GM12892 (cell line): ENCODE measurements at regions not wholly inside any gene's neighbourhood (a gene's known extent, or its start where the extent isn't known, plus 50 kb on each side); places are given as distances from the start of the nearest gene placed in this dataset.

Source experiments
- DNase-seq: peaks from one replicate; pipeline ENCODE4 v3.0.0; 2011; ENCODE audit not compliant: insufficient read length
- FAIRE-seq: peaks from 2 replicates; lab custom pipeline; 2011; peaks lifted over from hg19 to GRCh38; lab: Jason Lieb, UNC
- POLR2A ChIP-seq: IDR thresholded peaks from 2 replicates; pipeline ENCODE4 v1.6.1; 2011; ENCODE audit warnings: low read depth, low read length, control low read depth
- POLR2AphosphoS5 ChIP-seq: IDR thresholded peaks from 2 replicates; pipeline ENCODE4 v1.6.1; 2011; ENCODE audit warnings: low read depth, low read length, control low read depth
- TAF1 ChIP-seq: IDR thresholded peaks from 2 replicates; pipeline ENCODE4 v1.6.1; 2011; ENCODE audit warnings: low read depth, mild to moderate bottlenecking, control low read depth, low read length, borderline replicate concordance

DNA sequence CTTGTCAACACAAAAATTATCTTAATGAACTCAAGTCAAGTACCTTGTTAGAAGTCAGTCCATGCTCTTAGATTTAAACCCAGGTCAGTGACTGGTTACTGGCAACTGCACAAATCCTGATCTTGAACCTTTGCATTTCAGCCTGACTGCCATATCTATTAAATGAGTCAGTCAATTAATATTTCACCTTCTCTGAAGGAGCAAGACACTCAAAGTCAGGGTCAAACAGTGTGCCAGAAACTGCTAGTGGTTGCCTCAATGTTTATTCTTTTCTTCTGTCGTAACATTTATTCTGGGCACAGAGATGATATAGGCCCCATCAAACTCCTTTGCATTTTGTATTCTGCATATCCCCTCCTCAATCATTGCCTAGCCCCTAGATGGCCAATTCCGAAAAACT is 193.9 kb upstream of the MOCS1 start:
- DNase-seq (no peak), FAIRE-seq (no peak)
- TF ChIP-seq POLR2AphosphoS5 (no peak), TAF1 (no peak), POLR2A (no peak)

GRCh38 chr6:40125680-40126394 is 191.6 kb upstream of the MOCS1 start:
- no peak for TF ChIP-seq POLR2AphosphoS5
- no peak for TF ChIP-seq TAF1
- TF ChIP-seq POLR2A = no peak
- no peak for FAIRE-seq
- DNase-seq = no peak

GRCh38 chr6:40124924-40125323 is 190.7 kb upstream of the MOCS1 start:
- DNase-seq = no peak
- no peak for TF ChIP-seq POLR2AphosphoS5
- no peak for TF ChIP-seq POLR2A
- no peak for TF ChIP-seq TAF1
- no peak for FAIRE-seq

GRCh38 chr6:40116832-40117231 is 182.6 kb upstream of the MOCS1 start:
- no peak for FAIRE-seq
- TF ChIP-seq POLR2AphosphoS5 (no peak), POLR2A (no peak), TAF1 (no peak)

GRCh38 chr6:40112350-40112749 is 178.1 kb upstream of the MOCS1 start:
- FAIRE-seq (no peak), DNase-seq (no peak)
- no peak for TF ChIP-seq TAF1
- TF ChIP-seq POLR2A = no peak
- no peak for TF ChIP-seq POLR2AphosphoS5

More at GRCh38 chr6:40116832-40117231, 182.6 kb upstream of the MOCS1 start:
- DNase-seq = no peak

DNA sequence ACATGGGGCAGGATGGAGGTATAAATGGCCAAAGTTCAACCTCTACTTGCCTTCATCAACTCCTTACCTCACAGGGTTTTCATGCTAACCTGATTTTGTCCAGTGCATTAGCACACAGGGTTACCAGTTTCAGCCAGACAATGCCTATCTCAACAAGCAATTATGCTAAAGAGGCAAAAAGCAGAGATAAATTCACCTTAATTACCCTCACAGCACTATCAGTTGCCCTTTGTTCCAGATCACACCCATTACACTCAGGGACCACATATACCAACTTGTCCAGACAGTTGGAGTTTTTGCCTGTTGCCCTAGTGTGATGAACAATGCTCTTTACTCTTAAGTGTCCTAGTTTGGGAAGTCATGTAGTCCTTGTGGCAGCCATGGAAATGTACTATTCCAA is 174.5 kb upstream of the MOCS1 start:
- TF ChIP-seq POLR2A (no peak), POLR2AphosphoS5 (no peak), TAF1 (no peak)
- no peak for DNase-seq
- no peak for FAIRE-seq

- FAIRE-seq = no peak
- TF ChIP-seq POLR2AphosphoS5 = no peak
- no peak for TF ChIP-seq TAF1
- TF ChIP-seq POLR2A = no peak
- no peak for DNase-seq
Observed at GRCh38 chr6:40106840-40107239, 172.6 kb upstream of the MOCS1 start.

GRCh38 chr6:40098774-40099173 is 164.5 kb upstream of the MOCS1 start:
- no peak for DNase-seq
- FAIRE-seq = no peak
- TF ChIP-seq POLR2AphosphoS5 = no peak
- TF ChIP-seq TAF1 = no peak
- no peak for TF ChIP-seq POLR2A

DNA sequence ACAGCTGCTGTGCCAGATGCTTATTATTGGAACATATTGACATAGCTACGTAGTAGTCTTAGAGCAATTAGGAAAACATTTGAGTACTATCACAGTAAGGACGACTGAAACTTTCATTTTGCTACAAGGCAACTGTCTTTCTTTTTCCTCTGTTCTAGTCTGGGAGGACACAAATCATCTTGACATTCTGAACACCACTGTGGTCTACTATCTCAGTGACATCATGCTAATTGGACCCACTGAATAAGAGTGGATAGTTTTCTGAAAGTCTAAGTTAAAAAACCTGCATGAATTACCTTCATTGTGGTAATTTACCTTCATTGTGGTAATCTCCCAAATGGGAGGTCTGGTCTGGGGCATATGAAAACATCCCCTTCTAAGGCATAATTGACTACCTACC is 163.3 kb upstream of the MOCS1 start:
- no peak for FAIRE-seq
- DNase-seq = no peak
- TF ChIP-seq POLR2AphosphoS5 = no peak
- no peak for TF ChIP-seq POLR2A
- TF ChIP-seq TAF1 = no peak

GRCh38 chr6:40083141-40083920 is 149.1 kb upstream of the MOCS1 start:
- DNase-seq (no peak), FAIRE-seq (no peak)
- TF ChIP-seq TAF1 (no peak), POLR2AphosphoS5 (no peak), POLR2A (no peak)

DNA sequence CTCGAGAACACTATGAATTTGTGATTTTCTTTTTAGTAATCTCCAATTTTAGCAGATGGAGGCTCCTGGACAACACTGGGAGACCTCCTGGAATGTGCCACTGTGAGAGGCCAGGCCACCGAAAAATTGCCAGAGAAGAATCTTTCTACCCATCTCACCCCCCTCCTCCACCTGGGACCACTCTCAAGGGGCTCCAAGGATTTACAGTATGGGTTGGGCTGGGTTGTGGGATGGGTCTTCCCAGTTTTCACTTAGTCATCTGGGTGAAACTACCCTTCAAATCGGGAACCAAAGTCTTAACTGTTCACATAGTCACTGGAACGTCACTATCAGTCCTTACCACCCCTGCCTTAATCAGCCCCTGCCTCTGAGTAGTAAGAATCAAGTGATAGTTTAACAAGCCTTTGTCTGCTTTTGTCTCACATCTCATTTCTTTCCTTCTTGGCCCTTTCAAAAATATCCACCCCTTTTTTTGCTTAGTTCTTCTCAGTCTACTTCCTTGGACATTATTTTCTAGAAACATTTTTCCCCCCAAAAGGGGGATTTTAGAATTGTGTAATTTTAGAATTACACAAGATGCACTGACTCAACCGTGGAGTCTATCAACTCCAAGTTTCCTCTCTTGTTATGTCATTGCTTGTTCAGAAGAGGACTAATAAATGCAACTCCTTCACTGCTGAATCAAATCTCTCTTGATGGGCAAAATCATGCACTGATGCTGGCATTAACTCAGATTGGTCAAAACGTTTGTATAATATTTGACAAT is 148.2 kb upstream of the MOCS1 start:
- DNase-seq (no peak), FAIRE-seq (no peak)
- TF ChIP-seq POLR2A = no peak
- TF ChIP-seq POLR2AphosphoS5 = no peak
- no peak for TF ChIP-seq TAF1

- no peak for TF ChIP-seq POLR2AphosphoS5
- no peak for TF ChIP-seq POLR2A
- DNase-seq (no peak), FAIRE-seq (no peak)
Observed at GRCh38 chr6:40077736-40078135, 143.5 kb upstream of the MOCS1 start.

DNA sequence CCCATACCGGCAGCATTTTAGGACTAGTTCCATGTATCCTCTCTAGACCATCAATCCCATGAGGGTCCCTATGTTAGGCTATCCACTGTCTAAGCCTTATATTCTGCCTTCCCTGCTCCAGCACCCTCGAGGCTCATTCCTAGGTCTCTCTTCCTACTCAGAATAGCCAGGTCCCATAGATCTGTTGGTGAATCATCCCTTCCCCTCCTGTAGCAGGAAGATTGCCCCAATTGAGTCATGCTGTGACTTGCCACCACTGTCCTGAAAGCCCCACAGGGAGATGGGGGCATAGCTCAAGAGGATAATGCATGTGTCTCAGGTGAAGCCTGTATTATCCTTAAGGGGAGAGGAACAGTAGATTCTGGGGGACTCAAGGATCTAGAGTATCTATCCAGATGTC is 143.1 kb upstream of the MOCS1 start:
- no peak for FAIRE-seq
- TF ChIP-seq POLR2A (no peak), POLR2AphosphoS5 (no peak), TAF1 (no peak)
- DNase-seq = no peak
